ENCODE measurements at regions not wholly inside any gene's neighbourhood (a gene's known extent, or its start where the extent isn't known, plus 50 kb on each side); places are given as distances from the start of the nearest gene placed in this dataset.
"Not testable (repeated sequence)": the region's sequence is repeated elsewhere in the genome, so short reads cannot be mapped to it uniquely, and the experiment has no call there.

DNA sequence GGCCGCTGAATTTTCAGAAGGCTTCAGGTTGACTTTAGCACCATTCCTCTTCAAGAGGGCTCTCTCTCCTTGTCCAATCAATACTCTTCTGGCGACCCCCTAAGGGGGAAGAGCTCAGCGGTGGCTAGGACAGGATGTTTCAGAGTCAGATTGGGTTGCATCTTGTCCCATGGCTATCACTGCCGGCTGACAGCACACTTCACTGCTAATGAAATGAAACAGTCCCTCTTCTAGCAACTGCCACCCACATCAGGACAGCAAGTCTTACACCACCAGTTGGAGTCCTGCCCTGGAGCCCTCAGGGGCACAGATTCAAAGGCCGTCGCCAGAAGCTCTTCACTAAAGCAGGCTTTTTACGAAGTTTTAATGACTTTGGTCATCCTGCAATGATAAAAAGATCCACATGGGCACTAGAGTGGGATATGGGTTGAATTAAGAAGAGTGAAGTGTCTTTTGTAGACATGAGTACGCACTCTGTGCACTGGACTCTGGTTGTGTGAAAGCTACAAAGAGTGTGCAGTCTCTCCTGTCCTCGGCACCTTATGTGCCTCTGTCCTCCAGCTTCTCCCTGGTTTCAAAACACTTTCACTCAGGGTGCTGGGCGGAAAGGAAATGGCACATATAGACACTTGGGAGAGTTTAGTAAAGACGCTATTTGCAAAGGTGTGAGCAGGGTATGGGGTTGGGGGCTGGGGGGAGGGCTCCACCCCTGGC lies 66.1 kb upstream of the SLC22A16 start:
- no peak for DNase-seq (ENCODE audit: low read depth)
- no peaks in the 10 kb centered on the region for H3K36me3 ChIP-seq (ENCODE audit: control insufficient read depth, insufficient read depth, low read length)
- TF ChIP-seq, protein P1, sequence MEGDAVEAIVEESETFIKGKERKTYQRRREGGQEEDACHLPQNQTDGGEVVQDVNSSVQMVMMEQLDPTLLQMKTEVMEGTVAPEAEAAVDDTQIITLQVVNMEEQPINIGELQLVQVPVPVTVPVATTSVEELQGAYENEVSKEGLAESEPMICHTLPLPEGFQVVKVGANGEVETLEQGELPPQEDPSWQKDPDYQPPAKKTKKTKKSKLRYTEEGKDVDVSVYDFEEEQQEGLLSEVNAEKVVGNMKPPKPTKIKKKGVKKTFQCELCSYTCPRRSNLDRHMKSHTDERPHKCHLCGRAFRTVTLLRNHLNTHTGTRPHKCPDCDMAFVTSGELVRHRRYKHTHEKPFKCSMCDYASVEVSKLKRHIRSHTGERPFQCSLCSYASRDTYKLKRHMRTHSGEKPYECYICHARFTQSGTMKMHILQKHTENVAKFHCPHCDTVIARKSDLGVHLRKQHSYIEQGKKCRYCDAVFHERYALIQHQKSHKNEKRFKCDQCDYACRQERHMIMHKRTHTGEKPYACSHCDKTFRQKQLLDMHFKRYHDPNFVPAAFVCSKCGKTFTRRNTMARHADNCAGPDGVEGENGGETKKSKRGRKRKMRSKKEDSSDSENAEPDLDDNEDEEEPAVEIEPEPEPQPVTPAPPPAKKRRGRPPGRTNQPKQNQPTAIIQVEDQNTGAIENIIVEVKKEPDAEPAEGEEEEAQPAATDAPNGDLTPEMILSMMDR (IDR thresholded peaks at IDR 0.05; ENCODE audit: insufficient read depth, low read depth, low read length), result no peak
- POLR2A ChIA-PET, result interaction anchor here (0.5 kb wide), 1 partner anchor 1495 kb away, joined by 4 read pairs; no protein-coding TSS in a partner anchor
- H3K4me3 ChIP-seq (ENCODE audit: low read depth, low read length), result no peak overlapping the region
- CTCF ChIA-PET, result interaction anchor here (1.0 to 1.6 kb wide), 3 partner anchors 13 to 15 kb away, joined by 3 to 4 read pairs (median 3); no protein-coding TSS in a partner anchor
- no peaks in the 10 kb centered on the region for H3K27me3 ChIP-seq (ENCODE audit: control insufficient read depth, insufficient read depth, low read length)

DNA sequence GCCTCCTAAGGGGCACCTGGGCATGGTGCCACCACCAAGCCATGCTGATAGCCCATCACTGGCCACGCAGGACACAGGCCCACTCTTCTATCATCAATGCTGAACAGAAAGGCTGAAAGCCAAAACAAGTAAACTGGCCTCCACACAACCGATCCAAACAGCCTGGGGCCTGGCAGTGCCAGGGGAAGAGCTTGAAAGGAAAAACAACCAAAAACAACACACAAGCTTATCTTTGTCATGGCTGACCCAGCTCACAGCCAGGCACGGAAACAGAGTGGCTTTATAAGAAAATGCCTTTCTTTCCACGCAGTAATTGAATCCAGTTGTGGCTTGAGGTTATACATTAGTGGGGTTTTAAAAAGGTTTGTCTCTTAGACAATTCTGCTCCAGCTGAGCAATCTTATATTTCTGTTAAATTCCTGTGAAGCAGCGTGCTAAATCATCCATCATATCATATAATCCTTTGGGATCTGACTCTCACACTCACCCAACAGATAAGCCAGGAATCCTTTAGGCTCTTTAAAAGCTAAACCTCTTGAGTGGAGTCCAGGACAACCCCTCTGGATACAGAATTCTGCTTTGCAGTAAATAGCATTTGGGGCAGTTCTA lies 65.4 kb upstream of the SLC22A16 start:
- H3K4me3 ChIP-seq (ENCODE audit: low read depth, low read length), result no peak overlapping the region
- POLR2A ChIA-PET, result interaction anchor here (0.5 kb wide), 1 partner anchor 1496 kb away, joined by 4 read pairs; no protein-coding TSS in a partner anchor
- CTCF ChIA-PET, result interaction anchor here (1.0 to 1.6 kb wide), 3 partner anchors 12 to 14 kb away, joined by 3 to 4 read pairs (median 3); no protein-coding TSS in a partner anchor
- H3K27me3 ChIP-seq (ENCODE audit: control insufficient read depth, insufficient read depth, low read length), result no peaks in the 10 kb centered on the region
- DNase-seq (ENCODE audit: low read depth), result no peak
- TF ChIP-seq, protein P1 (IDR thresholded peaks at IDR 0.05; ENCODE audit: insufficient read depth, low read depth, low read length), result no peak
- H3K36me3 ChIP-seq (ENCODE audit: control insufficient read depth, insufficient read depth, low read length), result no peaks in the 10 kb centered on the region

DNA sequence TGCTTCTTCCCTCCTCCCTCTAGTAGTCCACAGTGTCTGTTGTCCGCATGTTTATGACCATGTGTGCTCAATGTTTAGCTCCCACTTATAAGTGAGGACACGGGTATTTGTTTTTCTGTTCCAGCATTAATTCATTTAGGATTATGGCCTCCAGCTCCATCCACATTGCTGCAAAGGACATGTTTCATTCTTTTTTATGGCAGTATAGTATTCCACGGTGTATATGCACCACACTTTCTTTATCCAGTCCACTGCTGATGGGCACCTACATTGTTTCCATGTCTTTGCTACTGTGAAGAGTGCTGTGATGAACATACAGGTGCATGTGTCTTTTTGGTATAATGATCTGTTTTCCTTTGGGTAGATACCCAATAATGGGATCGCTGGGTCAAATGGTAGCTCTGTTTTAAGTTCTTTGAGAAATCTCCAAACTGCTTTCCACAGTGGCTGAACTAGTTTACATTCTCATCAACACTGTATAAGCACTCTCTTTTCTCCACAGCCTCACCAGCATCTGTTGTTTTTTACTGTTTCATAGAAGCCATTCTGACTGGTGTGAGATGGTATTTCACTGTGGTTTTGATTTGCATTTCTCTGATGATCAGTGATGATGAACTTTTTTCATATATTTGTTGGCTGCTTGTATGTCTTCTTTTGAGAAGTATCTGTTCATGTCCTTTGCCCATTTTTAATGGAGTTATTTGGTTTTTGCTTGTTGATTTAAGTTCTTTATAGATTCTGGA lies 63.0 kb upstream of the SLC22A16 start:
- not testable (repeated sequence) for DNase-seq (ENCODE audit: low read depth); H3K4me3 ChIP-seq (ENCODE audit: low read depth, low read length); H3K36me3 ChIP-seq (ENCODE audit: control insufficient read depth, insufficient read depth, low read length); H3K27me3 ChIP-seq (ENCODE audit: control insufficient read depth, insufficient read depth, low read length)
- ChIA-PET CTCF (interaction anchor here (0.6 to 3.4 kb wide), 4 partner anchors 10 to 202 kb away, joined by 3 to 27 read pairs (median 3); no protein-coding TSS in a partner anchor), POLR2A (interaction anchor here (0.6 kb wide), 1 partner anchor 335 kb away, joined by 3 read pairs; the partner anchor contains the start of gene AMD1)

DNA sequence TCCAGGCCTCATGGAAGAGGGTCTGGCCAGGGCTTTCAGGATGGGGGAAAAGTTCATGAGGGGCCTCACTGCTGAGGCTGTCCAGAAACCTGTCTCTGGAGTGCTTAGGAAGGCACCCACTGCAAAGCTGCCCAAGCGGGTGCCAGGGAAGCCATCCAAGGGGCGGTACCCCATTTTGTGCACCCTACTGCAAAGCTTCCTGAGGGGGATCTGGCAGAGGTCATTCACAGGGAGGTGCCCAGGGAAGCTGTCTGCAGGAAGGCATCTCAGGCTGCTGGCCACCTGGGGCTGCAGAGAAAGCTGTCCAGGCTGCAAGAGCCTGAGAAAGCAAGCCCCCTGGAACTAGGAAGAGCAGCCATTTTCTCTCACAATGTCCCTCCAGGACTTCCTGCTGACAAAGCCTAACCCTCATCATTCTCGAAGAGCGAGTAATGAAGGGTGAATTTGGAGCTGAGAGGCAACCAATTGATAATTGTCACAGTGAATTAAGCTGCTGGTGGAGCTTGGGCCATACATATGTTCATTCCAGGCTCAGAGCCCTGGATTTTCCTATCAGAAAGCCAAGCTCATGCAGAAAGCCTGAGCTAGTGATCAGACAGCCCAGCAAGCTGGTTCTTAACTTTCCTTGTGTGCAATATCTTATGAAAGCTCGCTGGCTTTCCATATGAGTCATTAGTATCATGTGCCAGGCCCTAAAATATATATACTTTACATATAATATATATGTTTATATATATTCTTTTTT lies 62.2 kb upstream of the SLC22A16 start:
- no peak for DNase-seq (ENCODE audit: low read depth)
- POLR2A ChIA-PET, result interaction anchor here (0.6 kb wide), 1 partner anchor 336 kb away, joined by 3 read pairs; the partner anchor contains the start of gene AMD1
- CTCF ChIA-PET, result interaction anchor here (1.1 to 3.4 kb wide), 2 partner anchors 10 to 20 kb away, joined by 3 to 27 read pairs; no protein-coding TSS in a partner anchor
- TF ChIP-seq, protein P1 (IDR thresholded peaks at IDR 0.05; ENCODE audit: insufficient read depth, low read depth, low read length), result no peak
- Histone ChIP-seq H3K4me3 (ENCODE audit: low read depth, low read length) (no peak overlapping the region), H3K36me3 (ENCODE audit: control insufficient read depth, insufficient read depth, low read length) (no peaks in the 10 kb centered on the region), H3K27me3 (ENCODE audit: control insufficient read depth, insufficient read depth, low read length) (no peaks in the 10 kb centered on the region)

Measured in BJ (cell line).